Suppressor macrophage treated with lipopolysaccharide for 1 hour (primary cell): ENCODE measurements at regions not wholly inside any gene's neighbourhood (a gene's known extent, or its start where the extent isn't known, plus 50 kb on each side); places are given as distances from the start of the nearest gene placed in this dataset.
"Not testable (repeated sequence)": the region's sequence is repeated elsewhere in the genome, so short reads cannot be mapped to it uniquely, and the experiment has no call there.

Experiments
- DNase-seq, 3 donors: peaks; one replicate each; pipeline ENCODE4 v3.0.0-alpha.2; 2020 to 2022

DNA sequence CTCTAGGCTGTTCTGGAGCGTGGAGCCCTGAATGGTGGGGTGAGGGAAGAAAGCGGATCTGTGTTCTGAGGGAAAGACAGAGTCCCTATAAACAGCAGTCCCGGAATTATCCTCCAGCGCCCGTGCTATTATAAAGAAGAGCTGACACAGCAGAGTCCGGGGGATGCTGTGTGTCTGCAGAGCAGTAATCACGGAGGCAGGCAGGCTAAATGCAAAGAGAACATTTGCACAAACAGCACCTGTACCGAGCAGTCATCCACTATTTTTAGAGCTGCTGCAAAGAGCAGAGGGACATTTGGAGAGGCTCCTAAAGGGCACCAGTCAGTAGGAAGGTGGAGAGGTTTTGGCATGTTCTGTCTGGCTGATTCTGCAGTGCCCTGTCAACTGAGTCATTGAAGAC lies 293.8 kb upstream of the SLC14A2 start:
- DNase-seq = no peak

- DNase-seq = no peak
Measured at GRCh38 chr18:45322343-45322742, 292.9 kb upstream of the SLC14A2 start.

- no peak for DNase-seq
Measured at GRCh38 chr18:45324101-45324494, 291.2 kb upstream of the SLC14A2 start.

DNA sequence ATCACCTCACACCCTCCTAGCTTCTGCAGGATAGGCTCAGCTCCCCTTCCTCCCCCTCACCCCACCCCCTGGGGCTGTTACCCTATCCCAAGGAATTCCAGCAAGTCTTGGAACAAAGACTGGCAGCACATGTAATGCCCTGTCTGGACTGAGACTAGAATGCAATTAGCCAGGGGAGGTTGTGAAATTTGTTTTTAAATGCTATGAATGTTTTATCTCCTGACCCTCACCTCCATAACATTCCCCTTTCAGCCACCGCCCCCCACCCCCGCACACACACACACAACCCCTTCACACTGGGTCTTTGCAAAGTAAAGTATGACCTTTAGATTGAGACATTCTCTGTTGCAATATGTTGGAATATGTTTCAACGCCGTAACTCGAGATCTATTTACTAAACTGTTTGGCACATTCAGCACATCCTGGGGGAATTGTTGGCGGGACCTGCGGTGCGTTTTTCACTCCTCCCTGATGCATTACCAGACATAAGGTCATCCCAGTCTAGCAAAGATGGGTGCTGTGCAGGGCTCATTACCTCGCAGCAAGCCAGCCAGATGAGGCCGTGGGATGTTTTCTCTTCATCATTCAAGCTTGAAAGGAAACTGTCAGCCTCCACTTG lies 290.7 kb upstream of the SLC14A2 start:
- peak; percentile 12 to 24 (median 12) for DNase-seq

GRCh38 chr18:45325778-45326177 lies 289.5 kb upstream of the SLC14A2 start:
- DNase-seq = no peak

DNA sequence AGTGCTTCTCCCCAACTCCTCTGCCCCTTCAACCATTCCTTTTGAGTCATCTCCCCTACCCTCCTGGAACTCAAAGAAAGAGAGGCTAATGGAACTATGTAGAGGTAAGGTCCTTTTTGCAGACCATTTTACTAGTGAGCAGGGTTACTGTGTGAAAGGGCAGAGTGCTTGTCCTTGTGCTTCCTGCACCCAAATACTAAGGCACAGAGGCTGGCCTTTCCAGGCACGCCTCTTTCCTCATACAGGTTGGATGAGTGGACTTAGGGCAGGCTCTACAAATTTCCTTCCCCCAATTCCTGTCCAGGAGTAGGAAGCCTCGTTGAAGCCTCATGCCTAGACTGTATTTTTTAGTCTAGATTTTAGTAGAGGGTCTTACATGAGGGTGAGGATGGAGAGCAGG lies 288.8 kb upstream of the SLC14A2 start:
- no peak for DNase-seq

DNA sequence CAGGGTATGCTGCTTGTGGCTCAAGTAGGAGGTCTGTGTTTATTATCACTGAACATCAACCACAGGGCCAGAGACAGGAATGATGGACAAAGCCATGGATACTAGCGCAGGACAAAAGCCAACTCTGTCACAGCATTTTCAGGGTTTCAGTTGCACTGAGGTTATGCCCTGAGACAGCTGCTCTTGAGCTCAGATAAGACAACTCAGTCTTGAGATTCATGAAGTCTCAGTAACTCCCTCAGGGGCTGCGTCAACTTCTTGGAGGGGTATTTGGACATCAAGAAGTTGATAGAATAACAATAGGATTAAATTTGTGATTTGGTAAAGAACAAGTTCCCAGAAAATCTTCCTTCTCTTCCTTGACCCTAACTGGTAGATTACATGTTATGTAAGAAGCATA lies 287.0 kb upstream of the SLC14A2 start:
- no peak for DNase-seq

- no peak for DNase-seq
Measured at GRCh38 chr18:45328811-45329210, 286.5 kb upstream of the SLC14A2 start.

- no peak for DNase-seq
Measured at GRCh38 chr18:45329316-45329715, 286.0 kb upstream of the SLC14A2 start.

DNA sequence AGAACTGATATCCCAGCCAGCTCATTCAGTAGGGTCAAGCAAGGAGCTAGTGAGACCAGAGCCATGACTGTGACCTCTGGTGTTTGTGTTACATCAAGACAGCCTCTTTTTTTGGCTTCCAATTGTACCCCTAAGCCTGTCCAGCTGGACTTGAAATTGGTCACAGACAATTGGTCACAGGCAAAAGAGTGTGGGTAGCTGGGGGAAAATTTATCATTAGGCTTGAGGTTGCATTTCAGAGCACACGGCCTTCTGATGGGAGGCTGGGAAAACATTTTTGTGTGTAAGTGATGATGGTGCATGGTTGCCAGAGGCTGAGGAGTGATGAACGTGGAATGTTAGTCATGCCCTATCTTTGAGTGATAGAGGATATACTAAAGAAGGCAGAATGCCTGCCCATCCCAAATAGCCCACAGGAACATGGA lies 285.1 kb upstream of the SLC14A2 start:
- no peak for DNase-seq

- no peak for DNase-seq
Measured at GRCh38 chr18:45332871-45333270, 282.4 kb upstream of the SLC14A2 start.

DNA sequence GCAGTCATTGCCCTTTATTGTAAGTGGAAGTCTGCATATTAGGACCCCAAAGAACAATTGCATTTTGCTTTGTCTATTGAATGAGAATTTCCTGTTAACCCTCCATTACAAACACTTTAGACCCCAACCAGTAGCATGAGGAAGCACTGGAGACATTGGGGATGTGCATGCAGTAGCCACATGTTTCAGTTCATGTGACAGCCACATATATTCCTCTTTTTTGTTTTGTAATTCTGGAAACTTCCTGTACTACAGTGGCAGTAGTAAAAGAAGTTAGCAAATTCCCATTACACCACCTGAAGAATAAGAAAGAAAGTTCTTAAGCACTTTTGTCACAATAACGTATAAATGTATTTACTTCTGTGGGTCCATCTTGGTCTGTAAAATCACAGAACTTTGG lies 281.1 kb upstream of the SLC14A2 start:
- peak; percentile 66 to 88 (median 87) for DNase-seq

DNA sequence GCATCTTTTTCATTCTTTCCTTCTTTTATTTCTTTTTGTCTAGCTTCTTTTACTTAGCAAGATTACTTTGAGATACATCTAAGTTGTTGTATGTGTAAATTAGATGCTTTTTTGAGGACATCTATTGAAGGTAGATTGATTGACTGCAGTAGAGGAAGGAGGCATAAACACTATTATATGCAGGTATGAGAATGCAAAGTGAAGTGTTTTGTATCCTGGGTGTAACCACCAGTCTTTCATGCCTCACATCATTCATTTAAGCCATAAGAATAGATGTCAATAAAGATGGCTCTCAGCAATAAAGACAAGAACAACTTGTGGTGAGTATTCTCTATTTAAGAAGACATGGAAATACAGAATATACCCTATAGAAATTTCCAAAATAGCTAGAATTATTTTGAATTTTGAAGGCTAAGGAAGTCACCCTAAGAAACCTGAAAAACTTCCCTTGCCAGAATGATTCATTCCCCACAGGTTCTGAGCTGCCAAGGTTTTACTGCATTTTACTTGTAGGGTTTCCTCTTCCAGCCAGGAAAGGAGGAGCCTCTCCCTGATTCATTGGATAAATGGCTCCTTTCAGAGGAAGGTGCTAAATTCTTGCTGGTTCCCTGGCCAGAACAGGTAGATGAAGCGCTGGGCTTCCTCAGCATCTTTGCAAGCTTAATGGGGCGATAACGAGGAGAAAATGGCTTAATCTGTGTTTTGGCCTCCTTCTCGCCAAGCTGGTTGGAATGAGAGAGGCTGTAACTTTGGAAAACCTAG lies 279.8 kb upstream of the SLC14A2 start:
- DNase-seq = no peak

DNA sequence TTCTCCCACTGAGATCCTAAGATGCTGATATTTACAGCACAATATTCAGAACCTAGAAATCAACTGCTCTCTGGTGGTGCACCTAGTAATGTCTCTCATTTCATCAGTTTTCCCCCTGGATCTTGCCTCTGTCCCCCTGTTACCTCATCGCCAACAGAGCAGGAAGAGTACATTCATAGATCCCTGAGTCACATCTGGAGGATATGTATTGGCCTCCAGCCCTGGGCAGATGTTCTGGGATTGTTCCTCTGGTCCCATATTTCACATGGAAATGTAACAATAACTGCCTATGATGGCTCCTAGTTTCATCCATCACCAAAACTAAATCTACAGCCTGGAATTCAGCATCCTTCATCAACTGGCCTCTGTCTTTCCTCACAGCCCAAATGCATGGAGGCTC lies 278.8 kb upstream of the SLC14A2 start:
- DNase-seq = no peak

DNA sequence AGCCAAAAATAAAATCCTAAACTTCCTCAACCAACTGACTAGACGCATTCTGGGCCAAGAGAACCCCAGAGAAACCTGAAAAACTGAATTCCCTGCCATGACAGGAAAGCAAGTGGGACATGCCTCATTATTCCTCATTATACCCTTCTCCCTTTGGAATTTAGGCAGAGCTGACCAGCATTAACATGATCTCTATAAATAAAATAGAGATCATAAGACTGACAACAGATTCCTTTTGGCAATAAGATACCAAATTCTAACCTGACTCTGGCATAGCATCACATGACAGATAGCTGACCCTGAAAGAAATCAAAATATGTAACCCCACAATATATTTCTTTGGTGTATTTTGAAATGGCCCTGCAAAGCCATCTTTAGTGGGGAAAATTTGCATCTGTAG lies 277.8 kb upstream of the SLC14A2 start:
- no peak for DNase-seq

DNA sequence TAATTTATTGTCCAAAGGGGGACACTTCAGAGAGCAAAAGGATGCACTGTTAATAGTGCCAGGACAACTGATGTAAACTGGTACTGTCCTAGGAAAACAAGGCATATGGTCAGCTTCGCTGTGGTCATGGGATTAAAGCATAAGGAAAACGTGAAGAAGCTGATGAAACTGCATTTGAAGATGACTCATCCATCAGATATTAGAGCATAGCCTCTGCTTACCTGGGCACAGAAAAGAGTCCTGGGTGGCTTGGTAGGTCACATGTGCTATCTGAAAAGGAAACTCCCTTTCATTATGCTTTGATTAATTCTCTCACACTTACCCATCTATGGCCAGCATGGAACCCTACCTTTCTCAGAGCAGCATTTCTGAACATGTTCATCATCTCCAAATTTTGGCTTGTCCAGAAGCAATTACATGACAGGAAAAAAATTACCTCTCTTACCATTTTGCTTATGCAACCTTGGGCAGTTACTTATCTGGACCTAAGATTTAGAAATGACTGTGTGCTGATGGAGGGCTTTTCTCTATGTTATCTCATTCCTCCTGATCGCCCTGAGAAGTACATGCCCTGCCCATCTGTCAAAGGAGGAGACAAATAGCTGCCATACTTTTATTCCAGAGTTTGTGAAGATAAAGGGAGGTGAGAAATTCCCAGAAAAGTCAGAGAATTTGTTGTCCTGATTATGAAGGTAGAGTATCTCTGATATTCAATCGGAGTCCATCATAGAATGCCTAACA lies 275.3 kb upstream of the SLC14A2 start:
- no peak for DNase-seq

DNA sequence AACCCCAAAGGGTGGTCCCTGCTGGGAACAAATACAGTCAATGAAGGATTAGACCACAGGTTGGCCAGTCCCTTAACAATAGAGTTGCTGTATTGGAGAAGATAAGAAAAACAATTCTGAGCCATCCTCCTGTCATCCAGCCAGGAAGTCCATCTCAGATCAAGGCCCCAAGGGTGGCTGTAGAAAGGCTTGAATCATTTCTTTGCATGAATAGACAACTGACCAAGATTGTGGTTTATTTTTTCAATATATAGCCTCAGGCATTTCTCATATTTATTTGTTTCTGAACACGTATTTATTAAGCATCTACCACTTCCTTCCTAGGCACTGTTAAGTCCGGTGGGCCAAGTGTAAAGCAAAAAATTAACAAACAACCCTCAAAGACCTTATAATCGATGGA lies 274.4 kb upstream of the SLC14A2 start:
- no peak for DNase-seq

DNA sequence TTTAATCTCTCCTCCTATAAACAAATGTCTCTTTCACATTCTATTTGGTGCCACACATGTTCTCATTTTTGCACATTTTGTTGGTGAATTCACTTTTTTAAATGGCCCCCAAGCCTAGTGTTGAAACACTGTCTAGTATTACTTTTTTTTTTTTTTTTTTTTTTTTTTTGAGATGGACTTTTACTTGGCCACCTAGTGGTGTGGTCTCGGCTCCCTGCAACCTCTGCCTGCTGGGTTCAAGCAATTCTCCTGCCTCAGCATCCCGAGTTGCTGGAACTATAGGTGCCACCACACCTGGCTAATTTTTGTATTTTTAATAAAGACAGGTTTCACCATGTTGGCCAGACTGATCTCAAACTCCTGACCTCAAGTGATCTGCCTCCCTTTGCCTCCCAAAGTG lies 273.8 kb upstream of the SLC14A2 start:
- no peak for DNase-seq

DNA sequence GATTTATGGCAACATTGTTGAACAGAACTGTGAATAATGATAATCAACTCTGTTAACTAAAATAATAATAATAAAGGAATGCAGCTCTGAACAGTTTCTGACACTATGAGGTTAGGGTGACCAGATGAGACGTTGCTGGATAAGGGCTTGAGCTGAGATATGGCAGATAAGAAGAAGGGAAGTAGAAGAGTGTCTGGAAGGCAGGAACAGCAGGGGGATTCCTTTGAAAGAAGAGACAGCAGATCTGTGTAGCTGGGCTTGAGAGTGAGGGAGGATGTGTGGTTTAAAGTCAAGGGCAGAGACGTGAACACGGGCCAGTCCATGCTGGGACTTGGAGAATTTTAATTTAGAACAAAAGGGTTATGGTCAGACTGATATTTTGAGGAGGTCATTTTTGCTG lies 273.1 kb upstream of the SLC14A2 start:
- no peak for DNase-seq

- no peak for DNase-seq
Measured at GRCh38 chr18:45342653-45343052, 272.6 kb upstream of the SLC14A2 start.

DNA sequence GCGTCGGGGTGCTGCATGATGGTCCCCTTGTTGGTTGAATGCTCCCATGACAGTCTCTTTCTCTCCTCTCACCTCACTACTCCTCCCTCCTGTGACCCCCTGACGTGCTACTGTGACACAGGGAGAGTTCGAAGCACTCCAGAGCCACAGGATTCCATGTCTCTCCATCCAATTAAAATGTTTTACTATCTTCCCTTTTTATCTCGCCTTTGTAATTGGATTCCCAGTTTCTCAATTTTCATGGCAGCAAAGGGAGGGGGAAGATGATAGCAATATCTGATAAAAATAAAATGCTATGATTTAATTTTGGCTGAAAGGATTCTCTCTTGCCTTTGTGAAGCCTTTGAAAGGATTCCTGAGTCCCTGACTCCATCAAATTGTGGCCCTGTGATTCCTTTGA lies 271.9 kb upstream of the SLC14A2 start:
- no peak for DNase-seq

GRCh38 chr18:45344680-45345079 lies 270.6 kb upstream of the SLC14A2 start:
- not testable (repeated sequence) for DNase-seq

DNA sequence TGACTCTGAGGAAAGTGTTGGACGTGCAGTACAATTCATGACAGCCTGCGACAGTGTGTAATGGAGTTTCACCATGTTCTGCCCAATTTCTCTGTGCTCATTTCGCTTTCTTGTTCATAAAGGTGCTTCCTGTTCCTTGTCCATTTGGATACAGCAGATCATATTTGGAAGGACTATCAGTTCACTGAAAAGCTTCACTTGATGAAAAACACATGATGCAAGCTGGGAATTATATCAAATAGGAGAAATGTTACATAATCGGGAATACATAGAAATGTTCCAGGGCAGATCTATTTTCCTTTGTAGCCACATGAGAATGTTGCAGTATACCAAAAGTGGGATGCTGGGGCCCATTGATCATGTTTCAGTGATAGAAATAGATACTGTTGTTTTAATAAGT lies 266.3 kb upstream of the SLC14A2 start:
- no peak for DNase-seq

GRCh38 chr18:45349467-45349866 lies 265.8 kb upstream of the SLC14A2 start:
- no peak for DNase-seq
